ENCODE measurements at regions not wholly inside any gene's neighbourhood (a gene's known extent, or its start where the extent isn't known, plus 50 kb on each side); places are given as distances from the start of the nearest gene placed in this dataset.

GRCh38 chr14:37650356-37651037 is 55.1 kb downstream of the TTC6 start:
- Histone ChIP-seq H3F3A (ENCODE audit: insufficient read depth, low read length, poor library complexity, severe bottlenecking) (no peaks in the 10 kb centered on the region), H2AFZ (ENCODE audit: low read depth, low read length) (no peak overlapping the region), H3K27me3 (ENCODE audit: insufficient read depth, low read depth, low read length) (no peaks in the 10 kb centered on the region), H3K36me3 (ENCODE audit: insufficient read depth, low read length) (no peaks in the 10 kb centered on the region), H3K9me3 (ENCODE audit: low read length) (no peaks in the 10 kb centered on the region), H3K9me2 (ENCODE audit: insufficient read depth, low read length) (no peaks in the 10 kb centered on the region), H3K27ac (ENCODE audit: low read length) (no peak overlapping the region), H3K4me2 (ENCODE audit: low read length) (no peak overlapping the region), H4K20me1 (ENCODE audit: insufficient read depth) (no peaks in the 10 kb centered on the region), H3K9ac (ENCODE audit: low read length) (no peak overlapping the region), H3K4me3 (ENCODE audit: low read length) (no peak overlapping the region), H3K79me2 (replicated peaks; ENCODE audit: insufficient read depth, low read length) (no peaks in the 10 kb centered on the region)
- no peak for TF ChIP-seq MXI1 (conservative IDR thresholded peaks at IDR 0.05; ENCODE audit: poor library complexity, severe bottlenecking)
- TF ChIP-seq POLR2AphosphoS5 (IDR thresholded peaks at IDR 0.05), result no peak
- TF ChIP-seq TAF1 (IDR thresholded peaks at IDR 0.05; ENCODE audit: low read depth), result no peak

GRCh38 chr14:37652042-37652441 is 56.6 kb downstream of the TTC6 start:
- H2AFZ ChIP-seq (ENCODE audit: low read depth, low read length), result no peak overlapping the region

More at GRCh38 chr14:37652042-37652441, 56.6 kb downstream of the TTC6 start:
- Histone ChIP-seq H3F3A (ENCODE audit: insufficient read depth, low read length, poor library complexity, severe bottlenecking) (no peaks in the 10 kb centered on the region), H3K4me3 (ENCODE audit: low read length) (no peak overlapping the region), H4K20me1 (ENCODE audit: insufficient read depth) (no peaks in the 10 kb centered on the region), H3K36me3 (ENCODE audit: insufficient read depth, low read length) (no peaks in the 10 kb centered on the region), H3K79me2 (replicated peaks; ENCODE audit: insufficient read depth, low read length) (no peaks in the 10 kb centered on the region), H3K4me2 (ENCODE audit: low read length) (no peak overlapping the region), H3K27ac (ENCODE audit: low read length) (no peak overlapping the region), H3K9me2 (ENCODE audit: insufficient read depth, low read length) (no peaks in the 10 kb centered on the region), H3K9ac (ENCODE audit: low read length) (no peak overlapping the region), H3K9me3 (ENCODE audit: low read length) (no peaks in the 10 kb centered on the region), H3K27me3 (ENCODE audit: insufficient read depth, low read depth, low read length) (no peaks in the 10 kb centered on the region)
- TF ChIP-seq TAF1 (IDR thresholded peaks at IDR 0.05; ENCODE audit: low read depth), result no peak
- TF ChIP-seq SMC3 (conservative IDR thresholded peaks at IDR 0.05; ENCODE audit: poor library complexity), result no peak
- no peak for TF ChIP-seq MXI1 (conservative IDR thresholded peaks at IDR 0.05; ENCODE audit: poor library complexity, severe bottlenecking)
- no peak for TF ChIP-seq POLR2AphosphoS5 (IDR thresholded peaks at IDR 0.05)
- TF ChIP-seq EP300 (conservative IDR thresholded peaks at IDR 0.05; ENCODE audit: poor library complexity, severe bottlenecking), result no peak
- TF ChIP-seq, protein P1, sequence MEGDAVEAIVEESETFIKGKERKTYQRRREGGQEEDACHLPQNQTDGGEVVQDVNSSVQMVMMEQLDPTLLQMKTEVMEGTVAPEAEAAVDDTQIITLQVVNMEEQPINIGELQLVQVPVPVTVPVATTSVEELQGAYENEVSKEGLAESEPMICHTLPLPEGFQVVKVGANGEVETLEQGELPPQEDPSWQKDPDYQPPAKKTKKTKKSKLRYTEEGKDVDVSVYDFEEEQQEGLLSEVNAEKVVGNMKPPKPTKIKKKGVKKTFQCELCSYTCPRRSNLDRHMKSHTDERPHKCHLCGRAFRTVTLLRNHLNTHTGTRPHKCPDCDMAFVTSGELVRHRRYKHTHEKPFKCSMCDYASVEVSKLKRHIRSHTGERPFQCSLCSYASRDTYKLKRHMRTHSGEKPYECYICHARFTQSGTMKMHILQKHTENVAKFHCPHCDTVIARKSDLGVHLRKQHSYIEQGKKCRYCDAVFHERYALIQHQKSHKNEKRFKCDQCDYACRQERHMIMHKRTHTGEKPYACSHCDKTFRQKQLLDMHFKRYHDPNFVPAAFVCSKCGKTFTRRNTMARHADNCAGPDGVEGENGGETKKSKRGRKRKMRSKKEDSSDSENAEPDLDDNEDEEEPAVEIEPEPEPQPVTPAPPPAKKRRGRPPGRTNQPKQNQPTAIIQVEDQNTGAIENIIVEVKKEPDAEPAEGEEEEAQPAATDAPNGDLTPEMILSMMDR (IDR thresholded peaks at IDR 0.05; ENCODE audit: poor library complexity, severe bottlenecking), result no peak
- TF ChIP-seq REST (IDR thresholded peaks at IDR 0.05; ENCODE audit: borderline replicate concordance), result no peak
- TF ChIP-seq EZH2 (IDR thresholded peaks at IDR 0.05; ENCODE audit: borderline replicate concordance, insufficient read depth, low read length, poor library complexity, severe bottlenecking), result no peak
- no peak for TF ChIP-seq RAD21 (conservative IDR thresholded peaks at IDR 0.05)

Data from neural cell (in vitro differentiated cells).